A673 (cell line): ENCODE measurements at regions not wholly inside any gene's neighbourhood (a gene's known extent, or its start where the extent isn't known, plus 50 kb on each side); places are given as distances from the start of the nearest gene placed in this dataset.

ENCODE experiments used
- BruUV-seq: library from RNA; stranded (reverse); fragments of 400-500 nt; replicated peaks from 2 replicates; lab custom pipeline; 2021; lab: Mats Ljungman, UMichigan
- CTCF ChIA-PET: fragments of 300-600 bp; sonication (Branson Sonifier 250); formaldehyde crosslinking; loops from one replicate; lab custom pipeline; 2022; ENCODE audit warnings: antibody characterized with exemption; lab: Charles Lee
- POLR2A ChIA-PET: fragments of 300-600 bp; sonication (Branson Sonifier 250); formaldehyde crosslinking; loops from one replicate; lab custom pipeline; 2022; ENCODE audit warnings: antibody characterized with exemption; ENCODE audit not compliant: low non-redundant PET; lab: Charles Lee
- DNase-seq: peaks from one replicate; pipeline ENCODE4 v3.0.0-alpha.2; 2015; ENCODE audit warnings: low spot score
- H3K27ac ChIP-seq: fragments of 200-600 bp; sonication (generic); 2 replicates; pipeline ENCODE4 v1.5.1; 2016; ENCODE audit warnings: mixed run types, low read depth, mild to moderate bottlenecking, mixed read lengths, antibody characterized with exemption, low read length; ENCODE audit not compliant: poor library complexity, severe bottlenecking
- H3K27me3 ChIP-seq: fragments of 200-600 bp; sonication (generic); replicated peaks from 2 replicates; pipeline ENCODE4 v1.6.1; 2017; ENCODE audit warnings: mixed run types, low read depth, mild to moderate bottlenecking, mixed read lengths, antibody characterized with exemption, low read length; ENCODE audit not compliant: insufficient read depth, poor library complexity
- H3K36me3 ChIP-seq: fragments of 200-600 bp; sonication (generic); 2 replicates; pipeline ENCODE4 v1.6.1; 2016; ENCODE audit warnings: mixed run types, mild to moderate bottlenecking, mixed read lengths, antibody characterized with exemption, low read length; ENCODE audit not compliant: insufficient read depth, poor library complexity, severe bottlenecking
- H3K4me1 ChIP-seq: fragments of 200-600 bp; sonication (generic); 2 replicates; pipeline ENCODE4 v1.6.1; 2017; ENCODE audit warnings: mixed run types, mild to moderate bottlenecking, mixed read lengths, antibody characterized with exemption, low read length; ENCODE audit not compliant: insufficient read depth, poor library complexity, severe bottlenecking
- H3K4me3 ChIP-seq: fragments of 200-600 bp; sonication (generic); 2 replicates; pipeline ENCODE4 v1.5.1; 2016; ENCODE audit warnings: low read depth, mixed run types, mild to moderate bottlenecking, mixed read lengths, low read length; ENCODE audit not compliant: poor library complexity, severe bottlenecking
- H3K9me3 ChIP-seq: fragments of 200-600 bp; sonication (generic); 2 replicates; pipeline ENCODE4 v1.6.1; 2016; ENCODE audit warnings: mixed run types, low read depth, mild to moderate bottlenecking, mixed read lengths, antibody characterized with exemption, low read length; ENCODE audit not compliant: poor library complexity, severe bottlenecking
- CTCF ChIP-seq: fragments of 300-800, 200-600 bp; sonication (generic); conservative IDR thresholded peaks from 2 replicates; pipeline ENCODE4 v1.5.1; 2017; ENCODE audit warnings: low read depth, mild to moderate bottlenecking, antibody characterized with exemption, low read length, moderate library complexity, mixed read lengths
- EZH2 ChIP-seq: fragments of 200-600 bp; sonication (generic); IDR thresholded peaks from 2 replicates; pipeline ENCODE4 v1.6.1; 2017; ENCODE audit warnings: borderline replicate concordance, low read depth, mild to moderate bottlenecking, mixed read lengths, antibody characterized with exemption, low read length; ENCODE audit not compliant: poor library complexity, severe bottlenecking
- intact Hi-C: fragments of 100-400 bp; cut with micrococcal nuclease; formaldehyde crosslinking; loops from one replicate; pipeline ENCODE4 v1.10.0; 2022; ENCODE audit not compliant: unreplicated experiment

DNA sequence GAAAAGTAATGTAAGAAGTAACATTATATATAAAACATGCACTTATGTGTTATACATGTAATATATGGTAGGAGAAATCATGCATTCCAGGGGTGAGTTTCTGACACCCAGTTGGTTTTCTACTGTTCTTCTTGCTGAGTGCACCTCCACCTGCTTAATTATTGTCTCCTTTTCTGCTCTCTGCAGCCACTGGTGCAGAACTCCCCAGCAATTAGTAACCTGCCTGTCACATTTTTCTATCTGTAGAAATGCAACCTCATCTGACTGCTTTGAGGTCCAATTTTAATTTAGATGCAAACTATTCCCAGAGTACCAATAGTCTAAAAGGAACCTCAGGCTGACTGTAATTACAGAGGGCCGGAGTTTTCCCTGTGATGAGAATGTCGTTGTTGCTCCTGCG is 842.1 kb downstream of the AACS start:
- Histone ChIP-seq H3K36me3 (no peaks in the 10 kb centered on the region), H3K4me1 (no peaks in the 10 kb centered on the region), H3K27ac (no peak overlapping the region), H3K9me3 (no peaks in the 10 kb centered on the region), H3K4me3 (no peak overlapping the region), H3K27me3 (no peaks in the 10 kb centered on the region)
- no peak for DNase-seq
- intact Hi-C loops = no loop called here
- CTCF ChIA-PET = no interaction called here
- POLR2A ChIA-PET = no interaction called here
- no peak for TF ChIP-seq CTCF
- no peak for TF ChIP-seq EZH2
- BruUV-seq = no TSS peak

GRCh38 chr12:125919856-125920470 is 854.7 kb downstream of the AACS start:
- no peak for DNase-seq
- BruUV-seq = no TSS peak
- CTCF ChIA-PET = no interaction called here

DNA sequence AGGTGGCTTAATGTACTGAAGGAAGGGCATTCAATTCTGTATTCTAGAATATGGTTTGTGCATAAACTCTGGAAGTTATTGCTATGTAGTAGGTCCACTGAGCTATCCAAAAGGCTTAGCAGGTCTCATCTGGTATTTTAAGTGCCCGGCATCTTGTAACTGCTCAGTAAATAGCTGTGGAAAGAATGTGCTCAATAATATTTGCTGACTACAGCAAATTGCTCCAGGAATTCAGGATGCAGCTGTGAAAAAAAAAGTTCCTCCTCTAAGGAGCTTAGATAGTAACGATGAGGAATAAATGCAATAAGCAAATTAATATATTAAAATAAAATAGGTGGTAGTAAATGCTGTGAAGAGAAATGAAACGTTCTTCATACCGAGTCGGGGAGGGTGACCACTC is 857.1 kb downstream of the AACS start:
- Histone ChIP-seq H3K4me1 (no peaks in the 10 kb centered on the region), H3K9me3 (no peaks in the 10 kb centered on the region), H3K27ac (no peak overlapping the region), H3K27me3 (peaks cover 64% of the 10 kb centered on the region), H3K4me3 (no peak overlapping the region), H3K36me3 (no peaks in the 10 kb centered on the region)
- TF ChIP-seq EZH2 (no peak), CTCF (no peak)
- no peak for DNase-seq
- intact Hi-C loops = no loop called here
- BruUV-seq = no TSS peak
- CTCF ChIA-PET = no interaction called here
- POLR2A ChIA-PET = no interaction called here

More at GRCh38 chr12:125919856-125920470, 854.7 kb downstream of the AACS start:
- POLR2A ChIA-PET = no interaction called here
- no peaks in the 10 kb centered on the region for H3K36me3 ChIP-seq
- intact Hi-C loops = no loop called here
- H3K4me3 ChIP-seq = no peak overlapping the region
- no peaks in the 10 kb centered on the region for H3K4me1 ChIP-seq
- H3K27me3 ChIP-seq = peaks cover 52% of the 10 kb centered on the region
- no peaks in the 10 kb centered on the region for H3K9me3 ChIP-seq
- TF ChIP-seq CTCF (no peak), EZH2 (no peak)
- H3K27ac ChIP-seq = no peak overlapping the region
